IPS-11a (cell line): ENCODE measurements at regions not wholly inside any gene's neighbourhood (a gene's known extent, or its start where the extent isn't known, plus 50 kb on each side); places are given as distances from the start of the nearest gene placed in this dataset.

Experiments used
- H3K4me3 ChIP-seq: one replicate; pipeline ENCODE4 v1.5.1; 2013; ENCODE audit warnings: low read depth, low read length, control low read depth

DNA sequence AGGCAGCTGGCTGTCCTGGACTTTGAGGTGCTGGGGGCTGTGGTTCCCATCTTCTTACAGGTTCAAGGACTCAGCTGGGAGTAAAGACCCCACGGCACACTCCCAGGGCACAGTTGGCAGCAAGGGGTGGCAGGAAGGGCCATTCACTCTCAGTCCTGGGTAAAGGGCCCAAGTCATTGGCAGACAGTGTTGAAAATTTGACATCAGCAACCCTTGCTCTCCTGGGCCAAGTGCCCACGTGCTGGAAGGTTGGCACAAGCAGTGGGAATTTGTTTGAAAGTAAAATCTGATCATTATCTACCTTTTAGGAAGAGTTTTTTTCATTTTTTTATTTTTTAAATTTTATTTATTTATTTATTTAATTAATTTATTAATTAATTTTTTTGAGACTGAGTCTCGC lies 241.6 kb upstream of the MKI67 start:
- H3K4me3 ChIP-seq: no peak overlapping the region

DNA sequence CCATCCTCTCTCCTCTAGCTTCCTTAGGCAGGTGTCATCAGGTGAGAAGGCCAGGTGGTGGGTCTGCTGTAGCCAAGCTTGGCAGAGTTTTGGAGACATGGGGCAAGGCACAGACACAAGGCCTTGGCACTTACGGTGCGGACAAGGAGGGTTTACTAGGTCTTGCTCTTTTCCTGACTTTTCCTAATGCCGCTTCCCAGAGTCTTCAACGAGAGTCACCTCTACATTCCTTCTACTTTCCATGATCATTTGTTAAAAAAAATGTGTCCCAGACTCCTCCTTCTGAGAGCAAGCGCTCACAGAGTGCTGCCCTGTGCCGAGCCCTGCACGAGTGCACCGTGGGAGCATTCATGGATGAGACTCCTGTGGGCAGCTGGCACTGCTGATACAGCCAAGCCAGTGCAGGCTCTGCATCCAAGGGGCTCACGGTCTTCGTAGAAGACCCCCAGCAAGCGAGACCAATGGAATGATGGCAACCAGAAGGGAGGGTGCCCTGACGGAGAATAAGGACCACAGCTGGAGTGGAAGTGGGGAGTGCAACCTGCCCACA lies 243.0 kb upstream of the MKI67 start:
- no peak overlapping the region for H3K4me3 ChIP-seq

DNA sequence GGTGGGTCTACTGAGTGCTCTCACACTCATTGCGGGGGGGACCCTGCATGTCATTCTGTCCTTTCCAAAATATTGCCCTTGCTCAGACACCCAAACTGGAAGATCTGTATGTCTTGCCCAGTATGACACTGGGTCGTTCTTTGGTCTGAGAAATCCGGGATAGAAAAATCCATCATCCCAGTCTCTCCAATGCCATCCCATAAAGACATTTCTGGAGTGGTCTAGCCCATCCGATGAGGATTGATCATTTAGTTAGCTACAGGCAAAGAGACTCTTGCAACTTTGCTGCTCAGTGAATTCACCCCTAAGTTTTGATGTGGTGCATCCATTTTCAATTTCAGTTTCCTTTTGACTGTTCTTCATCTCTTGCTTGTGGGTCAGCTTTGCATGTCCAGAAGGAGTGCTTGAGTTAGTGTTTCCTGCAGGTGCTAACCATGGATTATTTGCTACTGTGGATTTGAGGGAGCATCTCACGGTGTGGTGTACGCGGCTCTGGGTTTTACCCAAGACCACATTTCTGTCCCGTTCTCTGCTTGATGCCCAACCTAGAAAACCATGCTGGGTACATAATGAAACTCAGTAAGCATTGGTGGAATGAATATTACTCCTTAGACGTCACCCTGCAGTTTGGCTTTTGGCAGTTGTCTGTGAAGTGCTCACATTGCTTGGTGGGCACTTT lies 247.0 kb upstream of the MKI67 start:
- H3K4me3 ChIP-seq: no peak overlapping the region

DNA sequence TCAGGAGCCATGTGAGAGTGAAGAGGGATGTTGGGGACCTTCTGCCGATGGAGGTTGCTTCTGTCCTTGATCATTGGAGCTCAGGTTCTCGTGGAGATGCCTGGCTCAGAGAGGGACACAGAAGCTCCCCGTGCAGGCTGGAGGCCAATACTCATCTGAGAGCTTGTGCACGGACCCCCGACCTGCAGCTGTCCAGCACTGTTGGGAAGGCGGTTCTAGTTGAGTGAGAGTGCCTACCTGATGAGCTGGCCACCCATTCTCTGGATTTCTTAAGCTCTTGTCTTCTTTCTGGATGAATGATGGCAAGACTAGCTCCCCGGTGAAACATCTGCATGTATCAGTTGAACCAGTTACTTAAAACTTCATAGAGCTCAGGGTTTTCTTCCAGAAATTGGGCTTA lies 247.6 kb upstream of the MKI67 start:
- no peak overlapping the region for H3K4me3 ChIP-seq

DNA sequence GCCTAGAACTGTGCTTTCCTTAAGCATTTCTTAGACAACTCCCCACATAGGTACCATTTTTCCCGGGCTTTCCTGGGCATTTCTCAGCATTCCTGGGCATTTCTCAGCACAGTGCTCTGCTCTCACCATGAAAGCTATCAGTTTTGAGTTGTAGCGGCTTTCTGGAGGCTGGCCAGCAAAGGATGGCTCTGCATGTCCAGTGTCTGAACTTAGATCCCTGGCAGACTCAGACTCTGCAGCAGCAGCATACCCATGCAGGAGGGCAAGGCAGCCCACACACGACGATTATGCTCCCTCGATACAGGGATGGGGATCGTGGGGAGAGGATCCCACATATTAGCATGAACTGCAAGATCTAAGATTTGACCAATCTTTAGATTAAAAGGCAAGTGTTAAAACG lies 248.9 kb upstream of the MKI67 start:
- H3K4me3 ChIP-seq: no peak overlapping the region

DNA sequence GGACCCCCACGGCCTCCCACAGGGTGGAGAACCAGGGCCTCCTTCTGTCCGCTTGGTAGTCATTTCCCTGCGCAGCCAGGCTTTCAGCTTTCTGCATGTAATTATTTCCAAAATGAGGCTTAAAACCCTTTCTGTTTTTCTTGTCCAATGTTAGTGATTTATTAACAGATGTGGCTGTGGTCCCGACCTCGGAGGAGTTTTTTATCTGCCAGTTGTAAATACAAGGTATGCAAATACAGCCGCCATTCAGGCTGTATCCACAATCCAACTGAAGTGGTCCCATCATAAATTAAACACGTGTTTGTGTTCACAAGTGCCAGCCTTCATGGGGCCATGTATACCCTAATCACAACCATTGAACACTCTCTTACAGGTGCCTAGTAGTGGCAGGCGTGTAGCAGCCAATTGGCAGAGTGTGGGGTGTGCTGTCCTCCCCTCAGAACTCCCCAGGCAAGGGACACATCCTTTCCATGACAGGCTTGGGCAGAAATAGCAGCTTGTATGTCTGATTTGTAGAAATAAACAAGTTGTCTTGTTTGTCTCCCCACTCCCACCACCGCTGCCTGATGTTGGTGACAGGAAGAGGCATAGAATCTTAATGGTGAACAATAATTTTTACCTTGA lies 251.3 kb upstream of the MKI67 start:
- H3K4me3 ChIP-seq: no peak overlapping the region

DNA sequence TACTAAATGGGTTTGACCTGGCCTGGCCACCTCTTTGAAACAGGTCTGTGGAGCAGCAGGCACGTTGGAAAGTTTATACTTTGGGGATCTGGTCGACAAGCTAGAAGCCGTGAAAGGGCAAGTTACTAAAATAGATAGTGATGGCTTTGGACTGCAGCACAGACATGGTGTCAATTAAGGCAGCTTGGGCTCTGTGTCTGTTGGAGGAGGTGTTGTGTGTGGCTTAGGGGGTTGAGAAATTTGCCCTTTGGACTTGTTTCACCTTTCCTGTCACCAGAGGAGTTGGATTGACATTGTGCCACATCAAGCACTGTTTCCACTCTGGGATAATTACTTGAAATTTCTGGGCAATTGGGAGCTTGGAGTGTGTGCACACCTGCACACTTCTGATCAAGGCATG lies 251.8 kb upstream of the MKI67 start:
- no peak overlapping the region for H3K4me3 ChIP-seq

DNA sequence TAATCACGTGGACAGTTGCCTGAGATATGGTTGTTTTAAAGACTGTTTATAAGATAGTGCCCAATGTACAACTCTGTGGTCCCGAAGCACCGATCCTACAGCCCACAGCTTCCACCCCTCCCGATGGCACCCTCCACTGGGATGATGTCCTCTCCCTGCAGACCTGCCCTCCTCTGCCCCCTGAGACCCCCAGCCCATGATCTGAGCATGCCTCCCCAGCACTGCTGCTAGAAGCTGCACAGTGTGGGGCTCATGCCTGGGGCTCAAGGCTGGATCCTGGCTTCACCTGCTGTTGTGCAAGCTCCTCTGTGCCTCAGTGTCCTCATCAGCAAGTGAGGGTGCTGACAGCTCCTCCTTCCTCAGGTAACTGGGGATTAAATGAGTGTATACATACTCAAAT lies 254.7 kb upstream of the MKI67 start:
- H3K4me3 ChIP-seq: no peak overlapping the region

DNA sequence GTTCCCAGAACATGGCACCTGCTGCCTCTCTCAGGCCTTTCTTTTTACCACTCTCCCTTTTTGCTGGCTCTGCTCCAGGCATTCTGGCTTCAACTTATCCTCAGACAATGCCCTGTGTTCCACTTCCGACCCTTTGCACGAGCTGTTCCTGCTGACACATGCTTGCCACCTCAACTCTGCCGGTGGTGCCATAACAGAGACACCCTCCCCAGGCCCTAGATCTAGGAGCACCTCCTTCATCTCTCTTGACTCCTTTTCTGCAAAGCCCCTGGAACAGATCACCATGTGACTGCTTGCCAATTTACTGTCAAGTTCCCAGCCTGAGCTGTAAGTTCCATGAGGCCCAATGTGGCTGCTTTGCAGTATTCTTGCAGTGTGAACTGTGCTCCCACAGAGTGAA lies 256.0 kb upstream of the MKI67 start:
- H3K4me3 ChIP-seq: no peak overlapping the region

DNA sequence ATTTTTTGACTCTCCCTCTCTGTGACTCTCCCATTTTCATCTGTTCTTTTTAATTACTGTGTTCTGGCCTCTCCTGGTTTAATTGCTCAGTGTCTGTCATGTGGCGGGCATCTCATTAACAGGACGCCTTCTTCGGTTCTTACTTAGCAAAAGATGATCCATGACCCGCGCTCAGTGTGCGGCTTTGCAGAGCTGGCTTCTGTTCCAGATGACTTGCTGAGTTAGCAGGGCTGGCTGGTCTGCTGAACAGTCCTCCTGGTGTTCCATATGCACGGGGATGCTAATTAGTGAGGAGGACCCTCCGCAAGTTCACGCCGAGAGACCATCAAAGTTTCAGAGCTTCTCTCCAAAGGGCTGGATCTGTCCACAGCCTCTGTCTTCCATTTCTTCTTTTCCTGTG lies 258.6 kb upstream of the MKI67 start:
- no peak overlapping the region for H3K4me3 ChIP-seq

DNA sequence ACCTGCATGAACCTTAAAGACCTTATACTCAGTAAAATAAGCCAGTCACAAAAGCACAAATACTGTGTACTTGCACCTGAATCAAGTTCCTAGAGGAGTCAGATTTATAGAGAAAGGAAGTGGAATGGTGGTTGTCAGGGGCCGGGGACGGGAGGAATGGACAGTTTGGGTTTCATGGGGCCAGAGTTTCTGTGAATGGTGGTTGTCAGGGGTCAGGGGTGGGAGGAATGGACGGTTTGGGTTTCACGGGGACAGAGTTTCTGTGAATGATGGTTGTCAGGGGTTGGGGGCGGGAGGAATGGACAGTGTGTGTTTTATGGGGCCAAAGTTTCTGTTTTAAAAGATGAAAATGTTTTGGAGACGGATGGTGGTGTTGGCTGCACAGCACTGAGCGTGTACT lies 260.0 kb upstream of the MKI67 start:
- H3K4me3 ChIP-seq: no peak overlapping the region

DNA sequence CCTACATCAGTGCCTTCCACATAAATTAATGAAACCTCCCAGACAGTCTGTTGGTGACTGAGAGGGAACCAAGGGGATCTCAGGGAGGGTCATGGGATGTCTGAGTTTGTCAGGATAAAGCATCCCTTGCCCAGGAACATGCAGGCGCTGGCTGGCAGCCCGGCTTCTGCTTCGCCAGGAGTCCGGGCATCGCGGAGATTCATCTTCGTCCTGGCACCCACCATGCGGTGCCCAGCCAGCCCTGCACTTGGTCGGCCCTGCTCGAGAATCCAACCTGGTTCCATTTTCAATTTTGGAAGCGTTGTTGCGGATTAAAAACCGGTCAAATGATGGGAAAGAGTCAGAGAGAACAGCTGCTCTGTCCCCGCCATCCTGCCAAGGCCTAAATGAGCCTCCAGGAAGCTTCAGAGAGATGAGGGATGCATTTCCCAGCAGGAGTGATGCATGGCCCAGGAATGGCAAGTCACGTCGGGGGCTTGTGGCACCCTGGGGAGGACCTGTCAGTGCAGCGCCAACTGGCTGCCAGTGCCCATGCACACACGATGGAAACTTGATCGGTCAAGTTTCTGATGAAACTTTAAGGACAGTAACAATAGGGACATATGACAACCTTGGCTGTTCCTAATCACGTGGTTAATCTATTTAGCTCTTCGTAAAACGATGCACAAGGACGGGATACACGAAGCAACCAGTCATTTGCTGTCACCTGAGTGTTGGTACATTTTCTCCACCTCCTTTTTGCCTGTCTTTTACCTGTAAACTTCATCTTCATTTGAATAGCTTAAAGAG lies 260.8 kb upstream of the MKI67 start:
- H3K4me3 ChIP-seq: no peak overlapping the region

DNA sequence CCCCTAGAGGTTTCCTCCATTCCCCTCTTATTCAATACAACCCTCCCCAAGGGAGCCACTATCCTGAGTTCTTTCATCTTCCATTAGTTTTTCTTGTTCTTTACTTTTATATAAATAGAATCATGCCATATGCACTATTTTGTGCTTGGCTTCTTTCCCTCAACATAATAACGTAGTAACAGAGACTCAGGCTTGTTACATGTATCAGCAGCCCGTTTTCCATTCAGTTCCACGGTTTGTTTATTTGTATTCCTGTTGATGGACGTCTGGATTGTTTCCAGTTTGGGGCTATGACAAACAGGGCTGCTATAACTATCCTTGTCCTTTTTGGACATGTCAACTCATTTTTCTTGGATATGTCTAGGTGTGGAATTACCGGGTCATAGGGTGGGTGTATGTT lies 264.4 kb upstream of the MKI67 start:
- no peak overlapping the region for H3K4me3 ChIP-seq

DNA sequence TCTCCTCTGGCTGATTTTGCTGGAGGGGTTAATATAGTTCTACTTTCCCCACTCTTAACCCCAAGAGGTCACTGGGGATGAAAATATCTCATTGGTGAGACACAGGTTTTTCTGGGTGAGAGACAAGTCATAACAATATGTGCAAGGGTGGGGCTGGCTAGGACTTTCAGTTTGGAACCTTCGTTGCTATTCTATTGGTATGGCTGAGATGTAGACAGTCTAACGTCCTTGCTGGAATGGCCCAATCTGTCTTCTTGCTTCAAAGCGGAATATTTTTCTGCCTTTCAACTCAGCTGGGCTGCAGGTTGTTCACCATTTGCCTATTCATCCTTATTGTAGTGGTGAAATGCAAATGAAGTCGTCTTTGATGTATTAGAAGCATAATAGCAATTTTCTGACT lies 267.3 kb upstream of the MKI67 start:
- H3K4me3 ChIP-seq: no peak overlapping the region

DNA sequence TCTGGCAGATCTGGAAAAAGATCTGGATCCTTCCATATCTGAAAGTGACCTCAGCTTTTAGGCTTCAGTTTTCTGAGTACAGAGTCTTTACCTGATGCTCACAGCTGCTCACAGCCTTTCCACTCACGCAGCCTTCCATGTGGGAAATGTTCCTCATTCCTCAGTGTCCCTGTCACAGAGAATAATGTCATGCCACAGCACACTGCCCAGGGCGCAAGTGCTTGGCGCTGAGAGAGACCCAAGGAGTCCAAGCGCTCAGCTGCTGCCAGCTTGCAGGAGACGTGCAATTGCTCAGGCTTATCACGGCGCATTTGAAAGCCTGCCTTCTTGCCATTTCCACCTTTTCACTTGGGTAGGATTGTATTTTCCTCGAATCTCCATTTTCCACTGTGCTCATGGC lies 271.9 kb upstream of the MKI67 start:
- no peak overlapping the region for H3K4me3 ChIP-seq

DNA sequence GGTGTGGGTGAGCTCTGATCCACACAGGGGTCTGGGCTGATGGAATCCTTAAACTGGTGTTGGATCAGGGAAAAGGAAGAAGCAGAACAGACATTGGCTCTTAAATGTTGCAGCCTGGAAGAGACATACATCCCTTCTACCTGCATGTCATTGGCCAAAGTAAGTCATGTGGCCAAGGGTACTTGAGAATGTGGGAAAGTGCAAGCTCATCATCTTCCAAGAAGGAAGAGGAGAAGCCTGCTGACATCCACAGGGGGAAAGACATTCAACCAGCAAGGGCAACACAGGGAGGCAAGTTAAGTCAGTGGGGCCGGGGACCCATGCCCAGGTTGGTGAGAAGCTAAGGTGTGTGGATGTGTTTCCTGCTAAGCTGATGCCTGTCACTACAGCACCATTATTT lies 272.8 kb upstream of the MKI67 start:
- no peak overlapping the region for H3K4me3 ChIP-seq

DNA sequence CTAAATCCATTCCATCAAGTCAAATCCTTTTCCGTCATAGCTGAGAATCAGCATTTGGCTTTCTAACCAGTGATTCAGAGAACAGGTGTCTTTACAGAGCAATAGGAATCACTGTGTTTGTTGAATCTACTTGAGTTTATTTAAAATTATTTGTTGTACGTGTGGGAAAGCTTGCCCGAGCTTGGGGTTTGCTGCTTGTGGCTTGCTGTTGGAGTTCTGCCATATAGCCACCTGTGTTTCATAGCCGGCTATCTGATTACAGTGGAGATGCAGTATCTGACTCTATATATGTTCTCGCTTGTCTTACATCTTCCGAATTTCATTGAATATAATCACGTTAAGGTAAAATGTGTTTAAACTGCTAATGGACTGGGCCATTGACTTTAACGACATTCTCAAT lies 274.3 kb upstream of the MKI67 start:
- H3K4me3 ChIP-seq: no peak overlapping the region

DNA sequence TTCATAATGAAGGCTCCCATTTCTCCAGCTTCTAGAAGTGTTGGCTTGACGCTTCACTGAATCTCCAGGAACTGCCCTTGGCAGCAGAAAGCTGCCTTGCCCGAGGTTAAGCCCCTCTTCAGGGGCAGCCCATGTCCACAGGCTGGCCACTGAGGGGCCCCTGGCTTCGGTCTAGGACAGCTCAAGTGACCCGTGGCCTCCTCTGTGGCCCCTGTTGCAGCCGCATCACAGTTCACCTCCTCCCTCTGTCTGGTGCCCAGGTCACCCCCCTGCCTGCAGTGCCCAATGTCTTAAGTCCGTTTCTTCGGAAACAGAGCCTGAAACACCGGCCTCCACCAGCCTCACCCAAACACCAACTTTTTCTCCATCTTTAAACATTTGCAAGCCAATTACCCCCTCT lies 279.2 kb upstream of the MKI67 start:
- H3K4me3 ChIP-seq: no peak overlapping the region

DNA sequence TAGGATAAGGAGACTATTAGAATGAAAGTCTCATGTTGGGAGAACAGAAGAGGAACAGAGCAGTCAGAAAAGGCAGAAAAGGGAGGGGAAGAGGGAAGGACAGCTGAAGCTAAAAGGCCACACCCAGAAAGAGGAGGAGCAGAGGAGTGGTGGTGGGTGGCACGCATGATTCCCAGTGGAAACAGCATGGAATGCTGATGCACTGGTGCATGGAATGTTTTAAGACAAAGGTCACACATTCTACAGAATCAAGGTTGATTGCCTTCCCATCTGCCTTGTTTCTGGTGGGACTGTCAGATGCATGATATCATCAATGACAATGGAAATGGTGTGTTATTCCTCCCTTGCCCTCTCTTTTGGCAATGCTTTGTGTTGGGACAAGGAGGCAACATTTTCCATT lies 285.4 kb upstream of the MKI67 start:
- no peak overlapping the region for H3K4me3 ChIP-seq

DNA sequence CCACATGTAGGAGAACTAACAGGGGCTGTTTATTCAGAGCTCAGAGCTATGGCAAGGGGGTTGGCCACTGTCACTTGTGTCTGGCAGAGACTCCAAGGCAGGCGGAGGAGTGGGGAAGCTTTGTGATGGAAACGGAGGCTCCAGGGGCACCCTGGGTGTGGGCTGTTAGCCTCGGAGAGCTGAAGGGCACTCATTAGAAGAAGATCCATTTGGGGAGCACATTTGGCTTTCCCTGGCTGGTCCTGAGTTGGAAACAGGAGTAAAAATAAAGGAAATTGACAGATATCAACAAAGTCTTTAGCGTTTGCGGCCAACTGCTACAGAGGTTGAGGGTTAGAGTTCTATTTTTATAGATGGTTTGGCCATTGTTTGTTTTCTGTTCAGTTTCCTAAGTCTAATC lies 288.3 kb upstream of the MKI67 start:
- H3K4me3 ChIP-seq: no peak overlapping the region

DNA sequence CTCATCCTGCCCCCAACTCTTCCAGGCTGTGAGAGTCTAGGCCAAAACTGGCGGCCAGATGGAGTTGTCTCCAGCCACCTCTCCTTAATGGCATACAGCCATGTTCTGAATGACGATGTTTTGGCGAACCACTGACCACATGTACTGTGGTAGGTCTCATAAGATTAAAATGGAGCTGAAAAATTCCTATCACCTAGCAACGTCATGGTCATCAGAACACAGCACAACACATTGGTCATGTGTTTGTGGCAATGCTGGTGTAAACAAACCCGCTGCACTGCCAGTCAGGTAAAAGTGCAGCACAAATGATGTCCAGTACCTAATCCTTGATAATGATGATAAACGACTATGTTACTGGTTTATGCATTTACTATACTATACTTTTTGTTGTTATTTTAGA lies 290.0 kb upstream of the MKI67 start:
- no peak overlapping the region for H3K4me3 ChIP-seq

DNA sequence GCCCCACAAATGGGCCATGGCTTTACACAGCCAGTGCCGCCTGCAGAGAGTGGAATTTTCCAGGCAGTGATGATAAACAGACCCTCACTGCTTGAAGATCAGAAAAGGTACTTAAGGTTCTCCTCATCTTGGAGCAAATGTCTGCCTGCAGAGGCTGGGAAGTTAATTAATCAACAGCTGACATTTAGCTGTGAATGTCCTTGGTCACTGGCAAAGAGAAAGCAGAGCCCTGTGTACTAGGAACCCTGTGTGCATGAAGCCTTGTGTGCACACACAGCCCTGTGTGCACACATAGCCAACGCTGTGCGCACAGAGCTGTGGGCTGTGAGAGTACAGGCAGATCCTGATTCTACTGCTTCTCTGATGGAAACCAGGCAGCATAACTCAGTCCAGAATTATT lies 291.6 kb upstream of the MKI67 start:
- H3K4me3 ChIP-seq: no peak overlapping the region
